ENCODE measurements at regions not wholly inside any gene's neighbourhood (a gene's known extent, or its start where the extent isn't known, plus 50 kb on each side); places are given as distances from the start of the nearest gene placed in this dataset.
"Not testable (repeated sequence)": the region's sequence is repeated elsewhere in the genome, so short reads cannot be mapped to it uniquely, and the experiment has no call there.

GRCh38 chr2:65915273-65915672 is 482.9 kb upstream of the SPRED2 start:
- Histone ChIP-seq H3K27me3 (ENCODE audit: low read depth) (no peaks in the 10 kb centered on the region), H3K36me3 (no peaks in the 10 kb centered on the region), H3K9me3 (no peaks in the 10 kb centered on the region), H3K27ac (no peak overlapping the region), H3K4me3 (no peak overlapping the region), H3K4me1 (no peaks in the 10 kb centered on the region)
- no peak for DNase-seq
- no peak for ATAC-seq
- intact Hi-C loops (cut with DNase I) = no loop called here
- no peak for TF ChIP-seq CTCF (IDR thresholded peaks at IDR 0.05)

- Histone ChIP-seq H3K4me1 (no peaks in the 10 kb centered on the region), H3K4me3 (no peak overlapping the region), H3K27me3 (ENCODE audit: low read depth) (no peaks in the 10 kb centered on the region), H3K27ac (no peak overlapping the region), H3K36me3 (no peaks in the 10 kb centered on the region), H3K9me3 (no peaks in the 10 kb centered on the region)
- no peak for DNase-seq
- TF ChIP-seq CTCF (IDR thresholded peaks at IDR 0.05) = no peak
- no peak for ATAC-seq
- intact Hi-C loops (cut with DNase I) = no loop called here
Measured at GRCh38 chr2:65914244-65914786, 481.9 kb upstream of the SPRED2 start.

GRCh38 chr2:65913813-65914212 is 481.4 kb upstream of the SPRED2 start:
- TF ChIP-seq CTCF (IDR thresholded peaks at IDR 0.05) = no peak
- Histone ChIP-seq H3K4me3 (no peak overlapping the region), H3K9me3 (no peaks in the 10 kb centered on the region), H3K27me3 (ENCODE audit: low read depth) (no peaks in the 10 kb centered on the region), H3K36me3 (no peaks in the 10 kb centered on the region), H3K4me1 (no peaks in the 10 kb centered on the region), H3K27ac (no peak overlapping the region)
- DNase-seq (no peak), ATAC-seq (no peak)
- intact Hi-C loops (cut with DNase I) = no loop called here

GRCh38 chr2:65901756-65902155 is 469.4 kb upstream of the SPRED2 start:
- ATAC-seq (peak; percentile 25 to 44), DNase-seq (no peak)
- Histone ChIP-seq H3K36me3 (no peaks in the 10 kb centered on the region), H3K4me3 (no peak overlapping the region), H3K4me1 (no peaks in the 10 kb centered on the region), H3K27ac (no peak overlapping the region), H3K9me3 (no peaks in the 10 kb centered on the region), H3K27me3 (ENCODE audit: low read depth) (no peaks in the 10 kb centered on the region)
- no peak for TF ChIP-seq CTCF (IDR thresholded peaks at IDR 0.05)
- intact Hi-C loops (cut with DNase I) = no loop called here

- Histone ChIP-seq H3K36me3 (no peaks in the 10 kb centered on the region), H3K9me3 (no peaks in the 10 kb centered on the region), H3K4me1 (no peaks in the 10 kb centered on the region), H3K4me3 (no peak overlapping the region), H3K27me3 (ENCODE audit: low read depth) (no peaks in the 10 kb centered on the region), H3K27ac (no peak overlapping the region)
- intact Hi-C loops (cut with DNase I) = no loop called here
- DNase-seq (no peak), ATAC-seq (no peak)
- TF ChIP-seq CTCF (IDR thresholded peaks at IDR 0.05) = no peak
Measured at GRCh38 chr2:65896446-65896845, 464.0 kb upstream of the SPRED2 start.

- H3K9me3 ChIP-seq; ATAC-seq; H3K27ac ChIP-seq; DNase-seq; H3K36me3 ChIP-seq; H3K27me3 ChIP-seq (ENCODE audit: low read depth); intact Hi-C loops (cut with DNase I); H3K4me1 ChIP-seq; H3K4me3 ChIP-seq: not testable (repeated sequence)
Measured at GRCh38 chr2:65890131-65890530, 457.7 kb upstream of the SPRED2 start.

Measured in lower lobe of right lung (tissue), 2 donors.